KMS-11 (cell line): ENCODE measurements at regions not wholly inside any gene's neighbourhood (a gene's known extent, or its start where the extent isn't known, plus 50 kb on each side); places are given as distances from the start of the nearest gene placed in this dataset.

Source experiments
- H2AFZ ChIP-seq: fragments of 200-600 bp; sonication (generic); 2 replicates; pipeline ENCODE4 v1.6.1; 2016; ENCODE audit warnings: antibody characterized with exemption, mixed run types, low read depth
- H3K27ac ChIP-seq: fragments of 200-600 bp; sonication (generic); 2 replicates; pipeline ENCODE4 v1.6.1; 2016; ENCODE audit warnings: mild to moderate bottlenecking, mixed run types
- H3K27me3 ChIP-seq: fragments of 200-600 bp; sonication (generic); 2 replicates; pipeline ENCODE4 v1.6.1; 2017; ENCODE audit warnings: mild to moderate bottlenecking, low read depth, mixed run types, moderate library complexity; ENCODE audit not compliant: insufficient read depth
- H3K36me3 ChIP-seq: fragments of 200-600 bp; sonication (generic); 2 replicates; pipeline ENCODE4 v1.6.1; 2017; ENCODE audit warnings: mild to moderate bottlenecking, mixed run types; ENCODE audit not compliant: insufficient read depth
- H3K4me1 ChIP-seq: fragments of 200-600 bp; sonication (generic); 2 replicates; pipeline ENCODE4 v1.6.1; 2016; ENCODE audit warnings: mild to moderate bottlenecking, low read depth, mixed run types; ENCODE audit not compliant: poor library complexity, severe bottlenecking
- H3K4me2 ChIP-seq: fragments of 200-600 bp; sonication (generic); 2 replicates; pipeline ENCODE4 v1.7.0; 2016; ENCODE audit warnings: mild to moderate bottlenecking, mixed run types
- H3K4me3 ChIP-seq: fragments of 200-600 bp; sonication (generic); IDR thresholded peaks from 2 replicates; pipeline ENCODE4 v1.6.1; 2017; ENCODE audit warnings: low read depth, low read length, mixed read lengths; ENCODE audit not compliant: insufficient read depth
- H3K79me2 ChIP-seq: fragments of 200-600 bp; sonication (generic); 2 replicates; pipeline ENCODE4 v1.6.1; 2016; ENCODE audit warnings: low read depth, mixed run types; ENCODE audit not compliant: insufficient read depth
- H3K9ac ChIP-seq: fragments of 200-600 bp; sonication (generic); 2 replicates; pipeline ENCODE4 v1.6.1; 2016; ENCODE audit warnings: mild to moderate bottlenecking, mixed run types
- H4K20me1 ChIP-seq: fragments of 200-600 bp; sonication (generic); 2 replicates; pipeline ENCODE4 v1.6.1; 2016; ENCODE audit warnings: mild to moderate bottlenecking, mixed run types; ENCODE audit not compliant: insufficient read depth
- TF ChIP-seq, protein P1 (sequence below): fragments of 200-600 bp; sonication (generic); conservative IDR thresholded peaks from 2 replicates; pipeline ENCODE4 v1.6.1; 2017; ENCODE audit warnings: low read depth, mild to moderate bottlenecking, antibody characterized with exemption, low read length, moderate library complexity, mixed read lengths

DNA sequence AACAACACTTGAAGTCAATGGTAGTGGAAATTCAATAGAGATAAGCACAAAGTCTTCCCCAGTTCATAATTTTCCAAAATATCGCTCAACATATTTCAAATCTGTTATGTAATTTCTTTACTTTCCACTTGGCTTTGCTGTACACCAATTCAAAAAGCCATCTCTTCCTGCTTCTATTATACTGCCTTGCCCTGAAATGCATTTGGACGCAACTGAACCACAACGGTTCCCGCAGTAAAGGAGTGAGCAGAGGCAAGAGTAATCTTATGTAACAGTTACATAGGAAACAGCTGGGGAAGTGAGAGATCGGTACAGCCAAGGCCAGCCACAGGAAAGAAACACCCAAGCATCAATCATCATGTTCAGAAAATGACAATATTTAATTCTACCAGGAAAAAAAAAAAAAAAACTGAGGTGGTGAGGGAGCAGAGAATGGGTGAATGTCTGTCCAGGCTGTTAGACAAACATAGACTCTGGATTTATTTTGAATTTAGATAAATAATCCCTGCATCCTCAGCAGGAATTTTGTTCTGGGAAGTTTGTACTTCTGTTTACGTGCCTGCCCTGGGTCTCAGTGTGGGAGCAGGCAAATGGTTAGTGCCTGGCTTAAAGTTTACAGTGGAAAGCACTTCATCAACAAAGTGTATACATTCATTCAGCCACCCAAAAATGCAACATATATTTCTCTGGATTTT is 392.2 kb downstream of the ETS1 start:
- H3K4me2 ChIP-seq: no peak overlapping the region
- H2AFZ ChIP-seq: no peak overlapping the region
- H3K27ac ChIP-seq: no peak overlapping the region
- H3K27me3 ChIP-seq: no peaks in the 10 kb centered on the region
- TF ChIP-seq, protein P1, sequence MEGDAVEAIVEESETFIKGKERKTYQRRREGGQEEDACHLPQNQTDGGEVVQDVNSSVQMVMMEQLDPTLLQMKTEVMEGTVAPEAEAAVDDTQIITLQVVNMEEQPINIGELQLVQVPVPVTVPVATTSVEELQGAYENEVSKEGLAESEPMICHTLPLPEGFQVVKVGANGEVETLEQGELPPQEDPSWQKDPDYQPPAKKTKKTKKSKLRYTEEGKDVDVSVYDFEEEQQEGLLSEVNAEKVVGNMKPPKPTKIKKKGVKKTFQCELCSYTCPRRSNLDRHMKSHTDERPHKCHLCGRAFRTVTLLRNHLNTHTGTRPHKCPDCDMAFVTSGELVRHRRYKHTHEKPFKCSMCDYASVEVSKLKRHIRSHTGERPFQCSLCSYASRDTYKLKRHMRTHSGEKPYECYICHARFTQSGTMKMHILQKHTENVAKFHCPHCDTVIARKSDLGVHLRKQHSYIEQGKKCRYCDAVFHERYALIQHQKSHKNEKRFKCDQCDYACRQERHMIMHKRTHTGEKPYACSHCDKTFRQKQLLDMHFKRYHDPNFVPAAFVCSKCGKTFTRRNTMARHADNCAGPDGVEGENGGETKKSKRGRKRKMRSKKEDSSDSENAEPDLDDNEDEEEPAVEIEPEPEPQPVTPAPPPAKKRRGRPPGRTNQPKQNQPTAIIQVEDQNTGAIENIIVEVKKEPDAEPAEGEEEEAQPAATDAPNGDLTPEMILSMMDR: no peak
- H3K4me3 ChIP-seq: no peak overlapping the region
- H3K9ac ChIP-seq: no peak overlapping the region
- no peaks in the 10 kb centered on the region for H3K36me3 ChIP-seq
- no peaks in the 10 kb centered on the region for H3K79me2 ChIP-seq
- no peaks in the 10 kb centered on the region for H4K20me1 ChIP-seq
- H3K4me1 ChIP-seq: no peaks in the 10 kb centered on the region

GRCh38 chr11:128194216-128194615 is 393.1 kb downstream of the ETS1 start:
- TF ChIP-seq, protein P1: no peak
- Histone ChIP-seq H3K4me1 (no peaks in the 10 kb centered on the region), H3K27ac (no peak overlapping the region), H3K4me3 (no peak overlapping the region), H2AFZ (no peak overlapping the region), H3K27me3 (no peaks in the 10 kb centered on the region), H3K9ac (no peak overlapping the region), H3K79me2 (no peaks in the 10 kb centered on the region), H3K36me3 (no peaks in the 10 kb centered on the region), H4K20me1 (no peaks in the 10 kb centered on the region), H3K4me2 (no peak overlapping the region)

- Histone ChIP-seq H3K36me3 (no peaks in the 10 kb centered on the region), H3K4me2 (no peak overlapping the region), H2AFZ (no peak overlapping the region), H3K4me1 (no peaks in the 10 kb centered on the region), H3K79me2 (no peaks in the 10 kb centered on the region), H3K27ac (no peak overlapping the region), H3K9ac (no peak overlapping the region), H3K4me3 (no peak overlapping the region), H4K20me1 (no peaks in the 10 kb centered on the region), H3K27me3 (no peaks in the 10 kb centered on the region)
- TF ChIP-seq, protein P1: no peak
Measured at GRCh38 chr11:128193615-128194014, 393.7 kb downstream of the ETS1 start.

DNA sequence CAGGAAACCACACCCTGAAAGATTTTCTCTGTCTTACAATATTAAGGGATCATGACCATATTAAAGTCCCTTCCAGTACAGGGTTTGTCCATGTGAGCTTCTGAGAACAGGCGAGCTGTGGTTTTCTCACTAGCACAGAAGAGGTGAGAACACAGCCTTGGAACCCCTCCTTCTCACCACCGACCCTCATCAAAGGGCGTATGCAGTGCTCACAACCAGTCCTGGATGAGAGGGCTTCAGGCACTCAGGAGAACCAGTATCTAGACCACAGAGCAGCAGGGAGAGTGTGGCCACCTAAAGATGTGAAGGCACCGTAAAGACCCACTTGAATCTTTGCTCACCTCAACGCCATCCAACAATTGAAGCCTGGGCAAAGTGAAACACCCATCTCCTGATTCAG is 397.0 kb downstream of the ETS1 start:
- H2AFZ ChIP-seq: no peak overlapping the region
- H3K4me3 ChIP-seq: no peak overlapping the region
- H3K79me2 ChIP-seq: no peaks in the 10 kb centered on the region
- H3K27me3 ChIP-seq: no peaks in the 10 kb centered on the region
- H3K9ac ChIP-seq: no peak overlapping the region
- no peaks in the 10 kb centered on the region for H3K4me1 ChIP-seq
- H3K4me2 ChIP-seq: no peak overlapping the region
- H3K27ac ChIP-seq: no peak overlapping the region
- TF ChIP-seq, protein P1: no peak
- no peaks in the 10 kb centered on the region for H4K20me1 ChIP-seq
- no peaks in the 10 kb centered on the region for H3K36me3 ChIP-seq
